ENCODE measurements at regions not wholly inside any gene's neighbourhood (a gene's known extent, or its start where the extent isn't known, plus 50 kb on each side); places are given as distances from the start of the nearest gene placed in this dataset.
A peak's percentile ranks its signal among the peaks of the same experiment; 100 is the strongest.

DNA sequence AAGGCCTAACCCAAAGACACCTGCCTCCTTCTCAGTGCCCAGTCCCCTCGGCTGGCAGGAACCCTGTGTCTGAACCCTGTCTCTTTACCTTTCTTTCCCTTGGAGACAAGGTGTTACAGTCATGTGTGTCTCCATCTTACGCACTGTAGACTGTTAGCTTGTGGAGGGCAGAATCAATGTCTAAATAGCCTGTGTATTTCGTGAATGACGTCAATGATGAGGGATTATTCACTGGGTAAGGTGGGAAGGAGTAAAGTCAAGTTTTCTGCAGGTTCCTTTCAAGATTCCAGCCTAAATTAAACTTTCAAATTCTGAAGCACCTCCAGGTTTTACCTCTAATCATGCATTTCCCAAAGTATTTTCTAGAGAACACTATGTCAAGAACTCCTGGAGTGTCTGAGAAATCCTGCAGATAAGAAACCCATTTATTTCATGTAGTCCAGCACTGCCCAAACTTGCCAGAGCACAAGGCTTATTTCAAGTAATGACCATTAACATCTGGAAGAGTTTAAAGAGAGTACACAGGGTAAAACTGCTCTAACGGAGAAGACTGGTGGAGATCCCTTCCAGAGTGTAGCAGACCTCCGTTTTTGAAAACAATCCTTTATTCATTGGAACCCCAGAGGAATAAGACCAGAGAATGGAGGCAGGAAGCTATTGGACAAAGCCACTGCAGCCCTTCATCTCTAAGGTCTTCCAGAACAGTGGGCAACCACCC, 72.8 kb downstream of the KCNF1 start:
- Histone ChIP-seq H3K4me3 (no peak overlapping the region), H3K27ac (no peak overlapping the region), H3K9me3 (no peaks in the 10 kb centered on the region), H3K4me1 (no peaks in the 10 kb centered on the region), H3K27me3 (peaks cover 19% of the 10 kb centered on the region), H3K36me3 (no peaks in the 10 kb centered on the region)
- WGBS, 2 donors (ENCODE audit: low coverage in 1 of 2): 57 to 64% methylated on average over 4 to 6 of the region's 6 CpGs
- TF ChIP-seq, protein P1, sequence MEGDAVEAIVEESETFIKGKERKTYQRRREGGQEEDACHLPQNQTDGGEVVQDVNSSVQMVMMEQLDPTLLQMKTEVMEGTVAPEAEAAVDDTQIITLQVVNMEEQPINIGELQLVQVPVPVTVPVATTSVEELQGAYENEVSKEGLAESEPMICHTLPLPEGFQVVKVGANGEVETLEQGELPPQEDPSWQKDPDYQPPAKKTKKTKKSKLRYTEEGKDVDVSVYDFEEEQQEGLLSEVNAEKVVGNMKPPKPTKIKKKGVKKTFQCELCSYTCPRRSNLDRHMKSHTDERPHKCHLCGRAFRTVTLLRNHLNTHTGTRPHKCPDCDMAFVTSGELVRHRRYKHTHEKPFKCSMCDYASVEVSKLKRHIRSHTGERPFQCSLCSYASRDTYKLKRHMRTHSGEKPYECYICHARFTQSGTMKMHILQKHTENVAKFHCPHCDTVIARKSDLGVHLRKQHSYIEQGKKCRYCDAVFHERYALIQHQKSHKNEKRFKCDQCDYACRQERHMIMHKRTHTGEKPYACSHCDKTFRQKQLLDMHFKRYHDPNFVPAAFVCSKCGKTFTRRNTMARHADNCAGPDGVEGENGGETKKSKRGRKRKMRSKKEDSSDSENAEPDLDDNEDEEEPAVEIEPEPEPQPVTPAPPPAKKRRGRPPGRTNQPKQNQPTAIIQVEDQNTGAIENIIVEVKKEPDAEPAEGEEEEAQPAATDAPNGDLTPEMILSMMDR (IDR thresholded peaks at IDR 0.05): no peak
- TF ChIP-seq EP300 (IDR thresholded peaks at IDR 0.05) (no peak), POLR2AphosphoS5 (IDR thresholded peaks at IDR 0.05) (no peak), POLR2A (IDR thresholded peaks at IDR 0.05) (no peak)
- peak; percentile 18 for ATAC-seq

DNA sequence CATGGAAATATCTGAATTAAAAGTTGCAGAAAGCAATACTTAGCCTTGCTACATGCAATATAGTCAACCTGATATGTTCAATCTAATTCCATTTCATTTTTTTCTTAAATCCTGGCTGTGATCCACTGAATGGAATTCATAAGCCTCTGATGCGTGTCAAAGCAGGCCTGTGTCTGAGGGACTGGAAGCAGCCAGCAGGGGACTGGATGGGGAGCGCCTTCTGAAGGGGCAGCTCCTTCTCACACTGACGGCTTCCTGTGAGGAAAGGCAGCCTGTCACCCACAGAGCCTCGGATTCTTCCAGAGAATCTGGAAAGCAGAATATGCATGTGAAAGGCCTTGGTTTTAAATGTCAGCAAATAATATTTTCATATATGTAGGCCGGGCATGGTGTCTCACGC, 73.5 kb downstream of the KCNF1 start:
- H3K27me3 ChIP-seq: peaks cover 19% of the 10 kb centered on the region
- H3K4me3 ChIP-seq: no peak overlapping the region
- H3K36me3 ChIP-seq: no peaks in the 10 kb centered on the region
- TF ChIP-seq EP300 (IDR thresholded peaks at IDR 0.05): no peak
- no peak for TF ChIP-seq POLR2AphosphoS5 (IDR thresholded peaks at IDR 0.05)
- 45% methylated on average over 5 of the region's 6 CpGs; no CpG with 5 or more reads in 1 of the 2 donors for WGBS, 2 donors (ENCODE audit: low coverage in 1 of 2)
- H3K27ac ChIP-seq: no peak overlapping the region
- no peak for ATAC-seq
- H3K9me3 ChIP-seq: no peaks in the 10 kb centered on the region
- no peaks in the 10 kb centered on the region for H3K4me1 ChIP-seq

DNA sequence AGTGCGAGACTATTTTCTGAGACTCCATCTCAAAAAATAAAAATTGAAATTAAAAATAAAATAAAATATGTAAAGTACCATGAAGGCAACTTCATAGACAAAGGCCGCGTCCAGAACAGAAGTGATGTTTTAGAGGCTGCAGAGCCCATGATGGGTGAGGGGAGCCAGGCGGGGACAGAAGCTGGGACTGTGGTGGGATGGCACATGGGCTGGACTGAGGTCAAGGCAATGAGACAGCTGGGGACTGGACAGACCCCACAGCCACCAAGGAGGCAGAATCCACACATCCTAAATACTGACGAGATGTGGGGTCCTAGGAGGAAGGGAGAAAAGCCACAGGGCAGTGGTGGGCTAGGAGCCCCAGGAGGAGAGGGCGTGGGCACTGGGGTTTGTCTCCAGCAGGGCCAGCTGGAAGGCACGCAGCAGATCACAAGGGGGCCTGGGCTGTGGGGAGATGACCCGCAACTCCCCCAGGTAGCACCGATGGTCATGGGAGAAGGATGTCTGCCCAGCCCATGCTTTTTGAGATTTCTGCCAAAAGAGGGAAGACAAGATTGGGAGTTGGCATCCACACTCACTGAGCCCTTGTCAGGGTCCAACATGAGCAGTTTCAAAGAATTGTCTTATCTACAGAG, 74.3 kb downstream of the KCNF1 start:
- no peaks in the 10 kb centered on the region for H3K9me3 ChIP-seq
- no peak for ATAC-seq
- no peaks in the 10 kb centered on the region for H3K36me3 ChIP-seq
- TF ChIP-seq POLR2AphosphoS5 (IDR thresholded peaks at IDR 0.05) (no peak), POLR2A (IDR thresholded peaks at IDR 0.05) (no peak), EP300 (IDR thresholded peaks at IDR 0.05) (no peak)
- TF ChIP-seq, protein P1 (IDR thresholded peaks at IDR 0.05): no peak
- no peak overlapping the region for H3K4me3 ChIP-seq
- no peaks in the 10 kb centered on the region for H3K4me1 ChIP-seq
- H3K27me3 ChIP-seq: peaks cover 19% of the 10 kb centered on the region
- no peak overlapping the region for H3K27ac ChIP-seq
- WGBS, 2 donors (ENCODE audit: low coverage in 1 of 2): 85 to 88% methylated on average over 6 to 9 of the region's 9 CpGs

GRCh38 chr2:10987439-10987838, 75.7 kb downstream of the KCNF1 start:
- no peak for ATAC-seq
- Histone ChIP-seq H3K4me1 (no peaks in the 10 kb centered on the region), H3K9me3 (no peaks in the 10 kb centered on the region), H3K27ac (no peak overlapping the region), H3K27me3 (peaks cover 22% of the 10 kb centered on the region), H3K4me3 (no peak overlapping the region), H3K36me3 (no peaks in the 10 kb centered on the region)
- TF ChIP-seq POLR2AphosphoS5 (IDR thresholded peaks at IDR 0.05) (no peak), POLR2A (IDR thresholded peaks at IDR 0.05) (no peak), EP300 (IDR thresholded peaks at IDR 0.05) (no peak)
- TF ChIP-seq, protein P1 (IDR thresholded peaks at IDR 0.05): no peak
- WGBS, 2 donors (ENCODE audit: low coverage in 1 of 2): 85 to 88% methylated on average over 1 to 2 of the region's 2 CpGs

- no peak for TF ChIP-seq POLR2A (IDR thresholded peaks at IDR 0.05)
- TF ChIP-seq EP300 (IDR thresholded peaks at IDR 0.05): no peak
- TF ChIP-seq POLR2AphosphoS5 (IDR thresholded peaks at IDR 0.05): no peak
- TF ChIP-seq, protein P1 (IDR thresholded peaks at IDR 0.05): no peak
- 93 to 100% methylated on average over 3 of the region's 3 CpGs for WGBS, 2 donors (ENCODE audit: low coverage in 1 of 2)
- no peaks in the 10 kb centered on the region for H3K4me1 ChIP-seq
- H3K4me3 ChIP-seq: no peak overlapping the region
- H3K9me3 ChIP-seq: no peaks in the 10 kb centered on the region
- ATAC-seq: no peak
- H3K36me3 ChIP-seq: no peaks in the 10 kb centered on the region
- no peak overlapping the region for H3K27ac ChIP-seq
- H3K27me3 ChIP-seq: peaks cover 21% of the 10 kb centered on the region
Observed at GRCh38 chr2:10987861-10988260, 76.1 kb downstream of the KCNF1 start.

All from gastroesophageal sphincter (tissue), 4 donors.